ENCODE measurements at regions not wholly inside any gene's neighbourhood (a gene's known extent, or its start where the extent isn't known, plus 50 kb on each side); places are given as distances from the start of the nearest gene placed in this dataset.

- TF ChIP-seq ZNF592 (IDR thresholded peaks at IDR 0.05) (no peak), ZNF687 (IDR thresholded peaks at IDR 0.05) (no peak), SREBF2 (IDR thresholded peaks at IDR 0.05; ENCODE audit: low read length) (no peak)
Observed at GRCh38 chr2:207269038-207269437, 103.3 kb upstream of the KLF7 start (continued).

DNA sequence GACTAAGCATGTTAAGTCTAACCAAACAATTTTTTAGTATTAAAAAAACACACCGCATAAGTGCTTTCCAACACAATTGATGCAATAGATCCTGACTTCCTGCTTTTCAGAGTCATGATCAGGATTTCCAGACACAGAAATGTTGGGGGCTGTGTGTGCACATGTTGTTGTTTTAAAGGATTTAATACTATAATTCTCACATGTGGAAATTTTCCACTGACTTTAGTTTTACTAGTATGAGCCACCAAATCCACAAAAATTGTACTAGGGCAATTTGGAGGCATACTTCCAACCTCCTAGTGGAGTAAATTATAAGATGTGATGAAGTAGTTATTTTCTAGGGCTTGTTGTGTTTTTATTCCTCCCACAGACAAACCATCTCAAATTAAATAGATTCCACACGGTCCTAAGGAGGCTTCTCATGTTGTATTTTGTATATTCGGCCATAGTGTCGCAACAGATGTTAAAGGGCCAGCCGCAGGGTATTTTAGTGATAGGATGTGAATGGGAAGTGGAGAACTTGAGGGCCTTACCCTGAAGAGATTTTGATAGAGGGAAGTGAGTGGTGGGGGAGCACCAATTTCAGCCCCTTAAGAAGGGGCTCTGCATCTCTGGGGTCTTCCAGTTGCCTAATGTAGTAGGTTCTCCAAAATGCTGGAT, 108.9 kb upstream of the KLF7 start:
- no peaks in the 10 kb centered on the region for H3K27me3 ChIP-seq (replicated peaks in 1 of 2; ENCODE audit: control insufficient read depth in 2 of 2, insufficient read depth in 2 of 2, low read length in 1 of 2)
- TF ChIP-seq MXI1 (IDR thresholded peaks at IDR 0.05; ENCODE audit: low read depth, low read length) (no peak), SUZ12 (IDR thresholded peaks at IDR 0.05; ENCODE audit: unreplicated experiment) (no peak), HDAC6 (IDR thresholded peaks at IDR 0.05; ENCODE audit: unreplicated experiment) (no peak), KLF5 (IDR thresholded peaks at IDR 0.05; ENCODE audit: partially characterized antibody) (no peak), SMC3 (IDR thresholded peaks at IDR 0.05; ENCODE audit: borderline replicate concordance, low read length) (no peak), ZNF217 (IDR thresholded peaks at IDR 0.05) (no peak), RELA (IDR thresholded peaks at IDR 0.05; ENCODE audit: borderline replicate concordance, partially characterized antibody) (no peak)
- TF ChIP-seq, protein P1, sequence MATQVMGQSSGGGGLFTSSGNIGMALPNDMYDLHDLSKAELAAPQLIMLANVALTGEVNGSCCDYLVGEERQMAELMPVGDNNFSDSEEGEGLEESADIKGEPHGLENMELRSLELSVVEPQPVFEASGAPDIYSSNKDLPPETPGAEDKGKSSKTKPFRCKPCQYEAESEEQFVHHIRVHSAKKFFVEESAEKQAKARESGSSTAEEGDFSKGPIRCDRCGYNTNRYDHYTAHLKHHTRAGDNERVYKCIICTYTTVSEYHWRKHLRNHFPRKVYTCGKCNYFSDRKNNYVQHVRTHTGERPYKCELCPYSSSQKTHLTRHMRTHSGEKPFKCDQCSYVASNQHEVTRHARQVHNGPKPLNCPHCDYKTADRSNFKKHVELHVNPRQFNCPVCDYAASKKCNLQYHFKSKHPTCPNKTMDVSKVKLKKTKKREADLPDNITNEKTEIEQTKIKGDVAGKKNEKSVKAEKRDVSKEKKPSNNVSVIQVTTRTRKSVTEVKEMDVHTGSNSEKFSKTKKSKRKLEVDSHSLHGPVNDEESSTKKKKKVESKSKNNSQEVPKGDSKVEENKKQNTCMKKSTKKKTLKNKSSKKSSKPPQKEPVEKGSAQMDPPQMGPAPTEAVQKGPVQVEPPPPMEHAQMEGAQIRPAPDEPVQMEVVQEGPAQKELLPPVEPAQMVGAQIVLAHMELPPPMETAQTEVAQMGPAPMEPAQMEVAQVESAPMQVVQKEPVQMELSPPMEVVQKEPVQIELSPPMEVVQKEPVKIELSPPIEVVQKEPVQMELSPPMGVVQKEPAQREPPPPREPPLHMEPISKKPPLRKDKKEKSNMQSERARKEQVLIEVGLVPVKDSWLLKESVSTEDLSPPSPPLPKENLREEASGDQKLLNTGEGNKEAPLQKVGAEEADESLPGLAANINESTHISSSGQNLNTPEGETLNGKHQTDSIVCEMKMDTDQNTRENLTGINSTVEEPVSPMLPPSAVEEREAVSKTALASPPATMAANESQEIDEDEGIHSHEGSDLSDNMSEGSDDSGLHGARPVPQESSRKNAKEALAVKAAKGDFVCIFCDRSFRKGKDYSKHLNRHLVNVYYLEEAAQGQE (IDR thresholded peaks at IDR 0.05; ENCODE audit: low read depth, low read length): no peak

More for the DNA sequence above, 108.9 kb upstream of the KLF7 start:
- Histone ChIP-seq H3K36me3 (ENCODE audit: control insufficient read depth in 2 of 2, insufficient read depth in 2 of 2, low read length in 1 of 2) (no peaks in the 10 kb centered on the region), H3K9me3 (replicated peaks; ENCODE audit: control insufficient read depth, insufficient read depth, low read length) (no peaks in the 10 kb centered on the region; the same call in 1 of the 3 replicates), H2AFZ (ENCODE audit: control insufficient read depth, low read depth, low read length) (no peak overlapping the region), H3K4me2 (ENCODE audit: control insufficient read depth, insufficient read depth) (no peak overlapping the region), H3K4me3 (no peak overlapping the region), H3K4me1 (ENCODE audit: control insufficient read depth, insufficient read depth, low read length) (peaks cover 1% of the 10 kb centered on the region; the same call in 1 of the 2 replicates), H4K20me1 (ENCODE audit: control insufficient read depth, insufficient read depth) (no peaks in the 10 kb centered on the region), H3K79me2 (ENCODE audit: control insufficient read depth, insufficient read depth, low read length) (no peaks in the 10 kb centered on the region), H3K27ac (ENCODE audit: control insufficient read depth, insufficient read depth) (no peak overlapping the region), H3K9ac (ENCODE audit: control insufficient read depth, insufficient read depth, low read length) (no peak overlapping the region)
- no peak for ATAC-seq
- POLR2A ChIA-PET: no interaction called here
- CTCF ChIA-PET: no interaction called here
- no peak for FAIRE-seq
- RAD21 ChIA-PET (ENCODE audit: unreplicated experiment): no interaction called here
- SMC1A ChIA-PET (ENCODE audit: uncharacterized antibody, unreplicated experiment): no interaction called here
- BruUV-seq (replicated peaks): no TSS peak
- 88% methylated on average over 5 of the region's 5 CpGs for WGBS (ENCODE audit: insufficient coverage, insufficient replicate concordance, low lambda C conversion rate, missing lambda C conversion rate)
- DNase-seq (ENCODE audit: low read depth, low spot score): no peak
- intact Hi-C loops (cut with micrococcal nuclease; ENCODE audit: unreplicated experiment) (no loop called here), in situ Hi-C loops (cut with MboI) (no loop called here)

Measured in GM12878 (cell line).